HepG2 (cell line): ENCODE measurements at regions not wholly inside any gene's neighbourhood (a gene's known extent, or its start where the extent isn't known, plus 50 kb on each side); places are given as distances from the start of the nearest gene placed in this dataset.

Experiments used
- ATAC-seq: fragments of 200-7000 bp; cut with Tn5 transposase; 3 replicates; pipeline ENCODE4 v1.9.1; 2020; ENCODE audit warnings: mild to moderate bottlenecking, moderate library complexity
- BruUV-seq: library from RNA; stranded (reverse); fragments of 400-500 nt; replicated peaks from 2 replicates; lab custom pipeline; 2021; lab: Mats Ljungman, UMichigan
- CTCF ChIA-PET: fragments of 300-600 bp; formaldehyde crosslinking; extraction: SDS; loops from one replicate; lab custom pipeline; 2021; ENCODE audit warnings: low total read pairs, inconsistent platforms, low intra/inter-chr PET ratio; lab: Yijun Ruan, JAX
- POLR2A ChIA-PET: fragments of 350-600 bp; sonication (Branson Sonifier 250); formaldehyde crosslinking; loops from one replicate; lab custom pipeline; 2020; ENCODE audit warnings: antibody characterized with exemption, inconsistent platforms; lab: Yijun Ruan, JAX
- DNase-seq: peaks from one replicate; pipeline ENCODE4 v3.0.0-alpha.2; 2015; ENCODE audit warnings: low spot score
- FAIRE-seq: peaks from 3 replicates; lab custom pipeline; 2011; peaks lifted over from hg19 to GRCh38; lab: Jason Lieb, UNC
- H2AFZ ChIP-seq: one replicate; pipeline ENCODE4 v1.6.1; 2011; ENCODE audit warnings: low read length, inconsistent platforms
- H3K27ac ChIP-seq: fragments of 300-600 bp; 3 replicates; pipeline ENCODE4 v1.8.0; 2011; ENCODE audit warnings: mixed run types, mild to moderate bottlenecking, mixed read lengths, low read length, inconsistent platforms; ENCODE audit not compliant: insufficient read depth; ENCODE audit errors: extremely low read length
- H3K27me3 ChIP-seq, 2 experiments: fragments of 200-600 bp in 1 of 2; 2 replicates in 1 of 2; 3 replicates in 1 of 2; pipeline versions ENCODE4 v1.6.0 to v1.8.0; 2011; ENCODE audit warnings: low read length in 2 of 2, mild to moderate bottlenecking in 2 of 2, moderate library complexity in 2 of 2, inconsistent platforms in 1 of 2; ENCODE audit not compliant: insufficient read depth in 2 of 2, control insufficient read depth in 1 of 2
- H3K36me3 ChIP-seq, 2 experiments: fragments of 200-600 bp in 1 of 2; replicated peaks in 1 of 2; 2 replicates in 1 of 2; 3 replicates in 1 of 2; pipeline versions ENCODE4 v1.5.1 to v1.8.0; 2011; ENCODE audit warnings: low read length in 2 of 2, inconsistent platforms in 1 of 2; ENCODE audit not compliant: insufficient read depth in 2 of 2, control insufficient read depth in 1 of 2
- H3K4me1 ChIP-seq: 2 replicates; pipeline ENCODE4 v1.5.1; 2012; ENCODE audit warnings: low read length, inconsistent platforms; ENCODE audit not compliant: insufficient read depth
- H3K4me2 ChIP-seq: 2 replicates; pipeline ENCODE4 v1.6.0; 2011; ENCODE audit warnings: low read depth, low read length, inconsistent platforms
- H3K4me3 ChIP-seq, 3 experiments: fragments of 200-600 bp in 1 of 3; sonication (generic), shearing (Covaris generic) in 1 of 3; replicated peaks in 1 of 3; 2 replicates each; pipeline ENCODE4 v1.5.1; 2011 to 2016; ENCODE audit warnings: low read length in 3 of 3, inconsistent platforms in 2 of 3, low read depth in 2 of 3, mild to moderate bottlenecking in 2 of 3, control low read depth in 1 of 3, mixed read lengths in 1 of 3; ENCODE audit not compliant: insufficient read depth in 1 of 3
- H3K79me2 ChIP-seq: one replicate; pipeline ENCODE4 v1.6.1; 2011; ENCODE audit warnings: low read length, inconsistent platforms; ENCODE audit not compliant: insufficient read depth
- H3K9ac ChIP-seq: 2 replicates; pipeline ENCODE4 v1.6.0; 2011; ENCODE audit warnings: mild to moderate bottlenecking, low read depth, low read length, inconsistent platforms; ENCODE audit not compliant: insufficient read depth
- H3K9me3 ChIP-seq: 2 replicates; pipeline ENCODE4 v1.5.1; 2012; ENCODE audit warnings: mild to moderate bottlenecking, low read length
- H4K20me1 ChIP-seq: 2 replicates; pipeline ENCODE4 v1.6.0; 2011; ENCODE audit warnings: inconsistent platforms, mild to moderate bottlenecking, low read length, moderate library complexity; ENCODE audit not compliant: insufficient read depth
- RNF2 ChIP-seq: fragments of 450-650 bp; conservative IDR thresholded peaks from 2 replicates; pipeline ENCODE4 v1.6.1; 2016; ENCODE audit warnings: low read depth
- STAG1 ChIP-seq: sonication (generic); formaldehyde crosslinking; IDR thresholded peaks from 2 replicates; pipeline ENCODE4 v1.4.0; 2020; ENCODE audit warnings: missing genetic modification reagents
- WGBS: methylation state at CpG from one replicate; pipeline ENCODE4 v1.1.6; 2017; ENCODE audit warnings: low lambda C conversion rate; 5-methylcytosine and 5-hydroxymethylcytosine counted together
- in situ Hi-C: cut with HindIII; loops from 2 replicates; pipeline ENCODE4 v1.10.0; 2017; ENCODE audit warnings: low pct_unique_long_range_greater_than_20kb; ENCODE audit not compliant: extremely low pct_ligation_motif_present
- intact Hi-C: fragments of 100-400 bp; cut with micrococcal nuclease; formaldehyde crosslinking; loops from one replicate; pipeline ENCODE4 v1.10.0; 2022; ENCODE audit not compliant: unreplicated experiment
- TF ChIP-seq, protein P1 (sequence below): sonication (generic); formaldehyde crosslinking; IDR thresholded peaks from 2 replicates; pipeline ENCODE4 v1.5.0; 2020; ENCODE audit warnings: mild to moderate bottlenecking, missing genetic modification reagents, moderate library complexity
- TF ChIP-seq, protein P2 (sequence below): IDR thresholded peaks from 2 replicates; pipeline ENCODE4 v1.6.1; 2016; ENCODE audit warnings: low read depth, missing genetic modification reagents, missing compliant biosample characterization

DNA sequence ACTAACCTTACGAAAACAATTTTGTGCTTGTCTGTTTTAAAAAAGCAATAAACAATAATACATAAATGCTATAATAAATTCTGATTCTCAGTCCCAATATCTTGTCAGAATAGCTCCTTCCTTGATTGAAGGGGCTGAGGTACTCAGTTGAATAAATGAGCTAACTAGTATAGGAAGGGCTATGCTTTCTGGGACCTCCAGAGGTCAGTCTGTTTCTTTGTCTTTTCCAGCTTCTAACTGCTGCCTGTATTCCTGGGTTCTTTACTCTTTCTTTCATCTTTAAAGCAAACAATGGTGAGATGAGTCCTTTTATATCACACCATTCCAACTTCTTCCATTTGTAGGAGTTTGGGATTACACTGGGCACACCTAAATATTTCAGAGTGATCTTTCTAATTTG lies 1297.0 kb upstream of the ATXN8OS start:
- no peak overlapping the region for H3K9ac ChIP-seq
- no peaks in the 10 kb centered on the region for H3K27me3 ChIP-seq
- no TSS peak for BruUV-seq
- no peaks in the 10 kb centered on the region for H3K79me2 ChIP-seq
- intact Hi-C loops: loop anchor here (5.0 to 10.0 kb wide), 3 partner anchors 117 to 714 kb away; no protein-coding TSS in a partner anchor
- no peaks in the 10 kb centered on the region for H3K4me1 ChIP-seq
- H3K4me2 ChIP-seq: no peak overlapping the region
- H4K20me1 ChIP-seq: no peaks in the 10 kb centered on the region
- POLR2A ChIA-PET: no interaction called here
- no peak overlapping the region for H3K4me3 ChIP-seq
- DNase-seq (peak; percentile 5), ATAC-seq (peak; percentile 74)
- no peaks in the 10 kb centered on the region for H3K36me3 ChIP-seq
- no peak for TF ChIP-seq RNF2
- TF ChIP-seq, protein P1, sequence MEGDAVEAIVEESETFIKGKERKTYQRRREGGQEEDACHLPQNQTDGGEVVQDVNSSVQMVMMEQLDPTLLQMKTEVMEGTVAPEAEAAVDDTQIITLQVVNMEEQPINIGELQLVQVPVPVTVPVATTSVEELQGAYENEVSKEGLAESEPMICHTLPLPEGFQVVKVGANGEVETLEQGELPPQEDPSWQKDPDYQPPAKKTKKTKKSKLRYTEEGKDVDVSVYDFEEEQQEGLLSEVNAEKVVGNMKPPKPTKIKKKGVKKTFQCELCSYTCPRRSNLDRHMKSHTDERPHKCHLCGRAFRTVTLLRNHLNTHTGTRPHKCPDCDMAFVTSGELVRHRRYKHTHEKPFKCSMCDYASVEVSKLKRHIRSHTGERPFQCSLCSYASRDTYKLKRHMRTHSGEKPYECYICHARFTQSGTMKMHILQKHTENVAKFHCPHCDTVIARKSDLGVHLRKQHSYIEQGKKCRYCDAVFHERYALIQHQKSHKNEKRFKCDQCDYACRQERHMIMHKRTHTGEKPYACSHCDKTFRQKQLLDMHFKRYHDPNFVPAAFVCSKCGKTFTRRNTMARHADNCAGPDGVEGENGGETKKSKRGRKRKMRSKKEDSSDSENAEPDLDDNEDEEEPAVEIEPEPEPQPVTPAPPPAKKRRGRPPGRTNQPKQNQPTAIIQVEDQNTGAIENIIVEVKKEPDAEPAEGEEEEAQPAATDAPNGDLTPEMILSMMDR (CRISPR knock-in tag): 0 out of 2 replicates have a peak, but pooled peaks have one; percentile 25
- TF ChIP-seq, protein P2, sequence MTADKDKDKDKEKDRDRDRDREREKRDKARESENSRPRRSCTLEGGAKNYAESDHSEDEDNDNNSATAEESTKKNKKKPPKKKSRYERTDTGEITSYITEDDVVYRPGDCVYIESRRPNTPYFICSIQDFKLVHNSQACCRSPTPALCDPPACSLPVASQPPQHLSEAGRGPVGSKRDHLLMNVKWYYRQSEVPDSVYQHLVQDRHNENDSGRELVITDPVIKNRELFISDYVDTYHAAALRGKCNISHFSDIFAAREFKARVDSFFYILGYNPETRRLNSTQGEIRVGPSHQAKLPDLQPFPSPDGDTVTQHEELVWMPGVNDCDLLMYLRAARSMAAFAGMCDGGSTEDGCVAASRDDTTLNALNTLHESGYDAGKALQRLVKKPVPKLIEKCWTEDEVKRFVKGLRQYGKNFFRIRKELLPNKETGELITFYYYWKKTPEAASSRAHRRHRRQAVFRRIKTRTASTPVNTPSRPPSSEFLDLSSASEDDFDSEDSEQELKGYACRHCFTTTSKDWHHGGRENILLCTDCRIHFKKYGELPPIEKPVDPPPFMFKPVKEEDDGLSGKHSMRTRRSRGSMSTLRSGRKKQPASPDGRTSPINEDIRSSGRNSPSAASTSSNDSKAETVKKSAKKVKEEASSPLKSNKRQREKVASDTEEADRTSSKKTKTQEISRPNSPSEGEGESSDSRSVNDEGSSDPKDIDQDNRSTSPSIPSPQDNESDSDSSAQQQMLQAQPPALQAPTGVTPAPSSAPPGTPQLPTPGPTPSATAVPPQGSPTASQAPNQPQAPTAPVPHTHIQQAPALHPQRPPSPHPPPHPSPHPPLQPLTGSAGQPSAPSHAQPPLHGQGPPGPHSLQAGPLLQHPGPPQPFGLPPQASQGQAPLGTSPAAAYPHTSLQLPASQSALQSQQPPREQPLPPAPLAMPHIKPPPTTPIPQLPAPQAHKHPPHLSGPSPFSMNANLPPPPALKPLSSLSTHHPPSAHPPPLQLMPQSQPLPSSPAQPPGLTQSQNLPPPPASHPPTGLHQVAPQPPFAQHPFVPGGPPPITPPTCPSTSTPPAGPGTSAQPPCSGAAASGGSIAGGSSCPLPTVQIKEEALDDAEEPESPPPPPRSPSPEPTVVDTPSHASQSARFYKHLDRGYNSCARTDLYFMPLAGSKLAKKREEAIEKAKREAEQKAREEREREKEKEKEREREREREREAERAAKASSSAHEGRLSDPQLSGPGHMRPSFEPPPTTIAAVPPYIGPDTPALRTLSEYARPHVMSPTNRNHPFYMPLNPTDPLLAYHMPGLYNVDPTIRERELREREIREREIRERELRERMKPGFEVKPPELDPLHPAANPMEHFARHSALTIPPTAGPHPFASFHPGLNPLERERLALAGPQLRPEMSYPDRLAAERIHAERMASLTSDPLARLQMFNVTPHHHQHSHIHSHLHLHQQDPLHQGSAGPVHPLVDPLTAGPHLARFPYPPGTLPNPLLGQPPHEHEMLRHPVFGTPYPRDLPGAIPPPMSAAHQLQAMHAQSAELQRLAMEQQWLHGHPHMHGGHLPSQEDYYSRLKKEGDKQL (CRISPR knock-in tag): no peak
- TF ChIP-seq STAG1 (CRISPR knock-in tag): peak; percentile 33; the same call in 1 of the 2 replicates
- TF ChIP-seq, all 625 proteins: peak for 2
- H2AFZ ChIP-seq: no peak overlapping the region
- in situ Hi-C loops: no loop called here
- 2% methylated on average over 1 of the region's 1 CpG for WGBS
- CTCF ChIA-PET: no interaction called here
- H3K9me3 ChIP-seq: no peaks in the 10 kb centered on the region
- no peak overlapping the region for H3K27ac ChIP-seq
- FAIRE-seq: no peak
